ENCODE measurements at regions not wholly inside any gene's neighbourhood (a gene's known extent, or its start where the extent isn't known, plus 50 kb on each side); places are given as distances from the start of the nearest gene placed in this dataset.

- H3K4me3 ChIP-seq (ENCODE audit: low read length): no peak overlapping the region
- peak; percentile 81 for DNase-seq (ENCODE audit: low read depth)
- TF ChIP-seq, protein P1, sequence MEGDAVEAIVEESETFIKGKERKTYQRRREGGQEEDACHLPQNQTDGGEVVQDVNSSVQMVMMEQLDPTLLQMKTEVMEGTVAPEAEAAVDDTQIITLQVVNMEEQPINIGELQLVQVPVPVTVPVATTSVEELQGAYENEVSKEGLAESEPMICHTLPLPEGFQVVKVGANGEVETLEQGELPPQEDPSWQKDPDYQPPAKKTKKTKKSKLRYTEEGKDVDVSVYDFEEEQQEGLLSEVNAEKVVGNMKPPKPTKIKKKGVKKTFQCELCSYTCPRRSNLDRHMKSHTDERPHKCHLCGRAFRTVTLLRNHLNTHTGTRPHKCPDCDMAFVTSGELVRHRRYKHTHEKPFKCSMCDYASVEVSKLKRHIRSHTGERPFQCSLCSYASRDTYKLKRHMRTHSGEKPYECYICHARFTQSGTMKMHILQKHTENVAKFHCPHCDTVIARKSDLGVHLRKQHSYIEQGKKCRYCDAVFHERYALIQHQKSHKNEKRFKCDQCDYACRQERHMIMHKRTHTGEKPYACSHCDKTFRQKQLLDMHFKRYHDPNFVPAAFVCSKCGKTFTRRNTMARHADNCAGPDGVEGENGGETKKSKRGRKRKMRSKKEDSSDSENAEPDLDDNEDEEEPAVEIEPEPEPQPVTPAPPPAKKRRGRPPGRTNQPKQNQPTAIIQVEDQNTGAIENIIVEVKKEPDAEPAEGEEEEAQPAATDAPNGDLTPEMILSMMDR (IDR thresholded peaks at IDR 0.05; ENCODE audit: insufficient read depth, low read depth, low read length, missing control alignments): no peak
Observed at GRCh38 chr18:33804258-33804657, 226.2 kb downstream of the ASXL3 start.

DNA sequence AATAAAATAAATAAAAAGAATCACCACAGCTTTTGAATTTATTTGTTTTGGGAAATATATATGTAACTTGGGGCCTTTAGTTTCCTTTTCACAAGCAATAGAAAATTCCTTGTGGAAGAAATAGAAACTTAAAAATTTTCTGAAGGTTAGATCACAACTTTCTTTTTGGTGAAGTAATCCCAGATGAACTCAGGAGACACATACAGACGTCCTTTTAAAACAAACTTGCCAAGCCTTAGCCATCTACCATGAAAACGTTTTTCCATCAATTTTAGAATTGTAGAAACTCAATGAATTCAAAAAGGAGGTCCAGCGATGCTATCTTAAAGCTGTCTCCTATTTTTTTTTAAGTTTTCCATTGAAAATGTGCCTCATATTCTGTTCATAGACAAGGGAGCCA, 225.6 kb downstream of the ASXL3 start:
- TF ChIP-seq, protein P1 (IDR thresholded peaks at IDR 0.05; ENCODE audit: insufficient read depth, low read depth, low read length, missing control alignments): no peak
- H3K4me3 ChIP-seq (ENCODE audit: low read length): no peak overlapping the region
- no peak for DNase-seq (ENCODE audit: low read depth)

DNA sequence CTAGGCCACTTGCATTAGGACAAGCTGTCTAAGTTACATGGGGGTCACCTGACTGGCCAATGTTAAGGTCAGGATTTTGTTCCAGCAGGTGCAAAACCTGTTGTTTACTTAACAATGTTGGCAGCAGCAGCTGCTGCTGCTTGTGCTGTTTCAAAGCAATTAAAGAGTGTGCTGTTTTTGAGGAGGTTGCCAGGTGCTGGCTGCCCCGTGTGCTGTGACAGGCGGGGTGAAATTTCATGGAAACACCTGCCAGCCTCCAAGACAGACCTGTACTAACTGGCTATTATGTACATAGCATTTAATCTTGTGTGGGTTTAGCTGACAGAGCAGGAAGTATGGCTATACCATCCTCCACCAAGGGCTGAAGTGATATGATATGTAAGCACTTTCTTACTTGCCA, 224.9 kb downstream of the ASXL3 start:
- no peak overlapping the region for H3K4me3 ChIP-seq (ENCODE audit: low read length)
- TF ChIP-seq, protein P1 (IDR thresholded peaks at IDR 0.05; ENCODE audit: insufficient read depth, low read depth, low read length, missing control alignments): no peak
- DNase-seq (ENCODE audit: low read depth): no peak

All from epithelial cell of esophagus (primary cell).